Upper lobe of left lung (tissue), 6 donors: ENCODE measurements at regions not wholly inside any gene's neighbourhood (a gene's known extent, or its start where the extent isn't known, plus 50 kb on each side); places are given as distances from the start of the nearest gene placed in this dataset.

Source experiments
- ATAC-seq, 2 donors: fragments of 200-7000 bp; cut with Tn5 transposase; one replicate each; pipeline ENCODE4 v1.9.1; 2022; ENCODE audit warnings: mild to moderate bottlenecking in 2 of 2, moderate library complexity in 2 of 2; ENCODE audit not compliant: low FRiP score in 2 of 2
- DNase-seq, 2 donors: peaks; one replicate each; pipeline ENCODE4 v3.0.0-alpha.2; 2019 to 2020
- H3K27ac ChIP-seq, 4 donors: fragments of 200-600 bp; sonication (generic); one replicate each; pipeline ENCODE4 v1.5.1; 2016 to 2019
- H3K27me3 ChIP-seq, 4 donors: fragments of 200-600 bp; sonication (generic); one replicate each; pipeline ENCODE4 v1.5.1; 2017 to 2019
- H3K36me3 ChIP-seq, 4 donors: fragments of 200-600 bp; sonication (generic); one replicate each; pipeline ENCODE4 v1.5.1; 2016 to 2019
- H3K4me1 ChIP-seq, 4 donors: fragments of 200-600 bp; sonication (generic); one replicate each; pipeline ENCODE4 v1.5.1; 2018 to 2019
- H3K4me3 ChIP-seq, 4 donors: fragments of 200-600 bp; sonication (generic); one replicate each; pipeline ENCODE4 v1.5.1; 2017 to 2019; ENCODE audit warnings: mild to moderate bottlenecking in 2 of 4, moderate library complexity in 1 of 4
- H3K9me3 ChIP-seq, 4 donors: fragments of 200-600 bp; sonication (generic); one replicate each; pipeline ENCODE4 v1.5.1; 2018 to 2019
- CTCF ChIP-seq, 6 experiments: fragments of 450-650 bp in 4 of 6; fragments of 200-600 bp in 2 of 6; sonication (generic) in 2 of 6; IDR thresholded peaks; one replicate each; pipeline ENCODE4 v1.5.1; 2016 to 2019; ENCODE audit warnings: antibody characterized with exemption in 6 of 6
- EP300 ChIP-seq, 4 donors: sonication (generic); formaldehyde crosslinking; IDR thresholded peaks; one replicate each; pipeline ENCODE4 v1.5.1; 2017; ENCODE audit warnings: antibody characterized with exemption in 4 of 4, control low read depth in 2 of 4
- POLR2A ChIP-seq, 4 donors: fragments of 450-650 bp; IDR thresholded peaks; one replicate each; pipeline ENCODE4 v1.5.1; 2016 to 2017; ENCODE audit warnings: antibody characterized with exemption in 4 of 4, mild to moderate bottlenecking in 2 of 4
- POLR2AphosphoS5 ChIP-seq, 2 donors: sonication (generic); formaldehyde crosslinking; IDR thresholded peaks; one replicate each; pipeline ENCODE4 v1.5.1; 2017; ENCODE audit warnings: antibody characterized with exemption in 2 of 2
- WGBS, 2 donors: methylation state at CpG; one replicate each; pipeline ENCODE4 v1.1.5; 2017 to 2018; 5-methylcytosine and 5-hydroxymethylcytosine counted together
- donor health status: DM: no; HTN: no; CAD: no; lungs with moderate emphysema.
- donor health status: DM: no; HTN: yes; CAD: no; lungs with severe emphysema.

GRCh38 chr2:180258041-180258537 is 251.0 kb upstream of the CWC22 start:
- TF ChIP-seq CTCF (IDR thresholded peaks at IDR 0.05) (no peak), POLR2A (IDR thresholded peaks at IDR 0.05) (no peak), POLR2AphosphoS5 (IDR thresholded peaks at IDR 0.05) (no peak), EP300 (IDR thresholded peaks at IDR 0.05) (no peak)
- DNase-seq (no peak), ATAC-seq (no peak)
- no peaks in the 10 kb centered on the region for H3K9me3 ChIP-seq
- no peaks in the 10 kb centered on the region for H3K36me3 ChIP-seq
- H3K4me1 ChIP-seq, result no peaks in the 10 kb centered on the region
- H3K27ac ChIP-seq, result no peak overlapping the region
- H3K27me3 ChIP-seq, result no peaks in the 10 kb centered on the region
- no peak overlapping the region for H3K4me3 ChIP-seq

GRCh38 chr2:180257247-180257646 is 250.2 kb upstream of the CWC22 start:
- ATAC-seq (no peak), DNase-seq (no peak)
- Histone ChIP-seq H3K4me1 (no peaks in the 10 kb centered on the region), H3K4me3 (no peak overlapping the region), H3K36me3 (no peaks in the 10 kb centered on the region), H3K27me3 (no peaks in the 10 kb centered on the region), H3K27ac (no peak overlapping the region), H3K9me3 (no peaks in the 10 kb centered on the region)
- 82 to 89% methylated on average over 5 of the region's 5 CpGs for WGBS, 2 donors
- TF ChIP-seq POLR2A (IDR thresholded peaks at IDR 0.05) (no peak), EP300 (IDR thresholded peaks at IDR 0.05) (no peak), POLR2AphosphoS5 (IDR thresholded peaks at IDR 0.05) (no peak), CTCF (IDR thresholded peaks at IDR 0.05) (no peak)

- H3K36me3 ChIP-seq, result no peaks in the 10 kb centered on the region
- no peak overlapping the region for H3K4me3 ChIP-seq
- ATAC-seq (no peak), DNase-seq (no peak)
- no peaks in the 10 kb centered on the region for H3K9me3 ChIP-seq
- no peaks in the 10 kb centered on the region for H3K4me1 ChIP-seq
- TF ChIP-seq POLR2AphosphoS5 (IDR thresholded peaks at IDR 0.05) (no peak), EP300 (IDR thresholded peaks at IDR 0.05) (no peak), CTCF (IDR thresholded peaks at IDR 0.05) (no peak), POLR2A (IDR thresholded peaks at IDR 0.05) (no peak)
- no peaks in the 10 kb centered on the region for H3K27me3 ChIP-seq
- WGBS, 2 donors, result 34 to 43% methylated on average over 1 of the region's 1 CpG
- no peak overlapping the region for H3K27ac ChIP-seq
Measured at GRCh38 chr2:180255981-180256380, 248.9 kb upstream of the CWC22 start.

- H3K27me3 ChIP-seq, result no peaks in the 10 kb centered on the region
- no peaks in the 10 kb centered on the region for H3K36me3 ChIP-seq
- H3K4me1 ChIP-seq, result no peaks in the 10 kb centered on the region
- WGBS, 2 donors, result 26 to 28% methylated on average over 1 of the region's 1 CpG
- no peak overlapping the region for H3K27ac ChIP-seq
- ATAC-seq (no peak), DNase-seq (no peak)
- TF ChIP-seq EP300 (IDR thresholded peaks at IDR 0.05) (no peak), POLR2A (IDR thresholded peaks at IDR 0.05) (no peak), CTCF (IDR thresholded peaks at IDR 0.05) (no peak), POLR2AphosphoS5 (IDR thresholded peaks at IDR 0.05) (no peak)
- H3K4me3 ChIP-seq, result no peak overlapping the region
- no peaks in the 10 kb centered on the region for H3K9me3 ChIP-seq
Measured at GRCh38 chr2:180254872-180255271, 247.8 kb upstream of the CWC22 start.

- DNase-seq (no peak), ATAC-seq (no peak)
- no peaks in the 10 kb centered on the region for H3K9me3 ChIP-seq
- no peak overlapping the region for H3K27ac ChIP-seq
- 48 to 74% methylated on average over 2 of the region's 2 CpGs for WGBS, 2 donors
- no peak overlapping the region for H3K4me3 ChIP-seq
- H3K4me1 ChIP-seq, result no peaks in the 10 kb centered on the region
- TF ChIP-seq POLR2AphosphoS5 (IDR thresholded peaks at IDR 0.05) (no peak), POLR2A (IDR thresholded peaks at IDR 0.05) (no peak), CTCF (IDR thresholded peaks at IDR 0.05) (no peak), EP300 (IDR thresholded peaks at IDR 0.05) (no peak)
- no peaks in the 10 kb centered on the region for H3K36me3 ChIP-seq
- no peaks in the 10 kb centered on the region for H3K27me3 ChIP-seq
Measured at GRCh38 chr2:180247658-180248057, 240.6 kb upstream of the CWC22 start.
